ENCODE measurements at regions not wholly inside any gene's neighbourhood (a gene's known extent, or its start where the extent isn't known, plus 50 kb on each side); places are given as distances from the start of the nearest gene placed in this dataset.

GRCh38 chr2:239587311-239587731 lies 186.5 kb upstream of the HDAC4 start:
- TF ChIP-seq, protein P1, sequence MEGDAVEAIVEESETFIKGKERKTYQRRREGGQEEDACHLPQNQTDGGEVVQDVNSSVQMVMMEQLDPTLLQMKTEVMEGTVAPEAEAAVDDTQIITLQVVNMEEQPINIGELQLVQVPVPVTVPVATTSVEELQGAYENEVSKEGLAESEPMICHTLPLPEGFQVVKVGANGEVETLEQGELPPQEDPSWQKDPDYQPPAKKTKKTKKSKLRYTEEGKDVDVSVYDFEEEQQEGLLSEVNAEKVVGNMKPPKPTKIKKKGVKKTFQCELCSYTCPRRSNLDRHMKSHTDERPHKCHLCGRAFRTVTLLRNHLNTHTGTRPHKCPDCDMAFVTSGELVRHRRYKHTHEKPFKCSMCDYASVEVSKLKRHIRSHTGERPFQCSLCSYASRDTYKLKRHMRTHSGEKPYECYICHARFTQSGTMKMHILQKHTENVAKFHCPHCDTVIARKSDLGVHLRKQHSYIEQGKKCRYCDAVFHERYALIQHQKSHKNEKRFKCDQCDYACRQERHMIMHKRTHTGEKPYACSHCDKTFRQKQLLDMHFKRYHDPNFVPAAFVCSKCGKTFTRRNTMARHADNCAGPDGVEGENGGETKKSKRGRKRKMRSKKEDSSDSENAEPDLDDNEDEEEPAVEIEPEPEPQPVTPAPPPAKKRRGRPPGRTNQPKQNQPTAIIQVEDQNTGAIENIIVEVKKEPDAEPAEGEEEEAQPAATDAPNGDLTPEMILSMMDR (IDR thresholded peaks at IDR 0.05) = no peak
- H3K27ac ChIP-seq = no peak overlapping the region

- no peak overlapping the region for H3K27ac ChIP-seq
- TF ChIP-seq ZFX (IDR thresholded peaks at IDR 0.05; ENCODE audit: borderline replicate concordance) = no peak
- TF ChIP-seq, protein P1 (IDR thresholded peaks at IDR 0.05) = no peak
Observed at GRCh38 chr2:239586651-239587310, 186.0 kb upstream of the HDAC4 start.

DNA sequence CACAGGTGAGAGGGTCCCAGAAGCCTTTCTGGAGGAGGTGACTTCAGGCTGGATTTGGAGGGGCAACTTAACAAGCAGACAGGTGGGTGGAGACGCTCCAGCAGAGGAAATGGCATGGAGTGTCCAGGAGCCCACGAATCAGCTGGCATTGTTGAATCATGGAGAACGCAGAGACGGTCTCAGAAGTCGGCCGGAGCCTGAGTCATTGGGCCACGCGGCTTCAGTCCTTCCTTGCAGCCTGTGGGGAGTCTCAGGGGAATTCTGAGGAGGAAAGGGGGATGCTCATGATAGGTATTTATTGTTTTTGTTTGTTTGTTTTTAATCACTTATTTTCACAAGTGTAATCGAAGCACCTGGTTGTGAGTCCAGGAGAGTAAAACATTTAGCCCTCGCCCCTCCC lies 184.6 kb upstream of the HDAC4 start:
- no peak for TF ChIP-seq ZFX (IDR thresholded peaks at IDR 0.05; ENCODE audit: borderline replicate concordance)
- TF ChIP-seq, protein P1 (IDR thresholded peaks at IDR 0.05) = no peak
- H3K27ac ChIP-seq = no peak overlapping the region

- no peak overlapping the region for H3K27ac ChIP-seq
- TF ChIP-seq ZFX (IDR thresholded peaks at IDR 0.05; ENCODE audit: borderline replicate concordance) = no peak
- TF ChIP-seq, protein P1 (IDR thresholded peaks at IDR 0.05) = no peak
Observed at GRCh38 chr2:239584986-239585385, 184.2 kb upstream of the HDAC4 start.

- TF ChIP-seq, protein P1 (IDR thresholded peaks at IDR 0.05) = no peak
- TF ChIP-seq ZFX (IDR thresholded peaks at IDR 0.05; ENCODE audit: borderline replicate concordance) = no peak
- H3K27ac ChIP-seq = no peak overlapping the region
Observed at GRCh38 chr2:239583879-239584859, 183.3 kb upstream of the HDAC4 start.

- no peak for TF ChIP-seq ZFX (IDR thresholded peaks at IDR 0.05; ENCODE audit: borderline replicate concordance)
- TF ChIP-seq, protein P1 (IDR thresholded peaks at IDR 0.05) = no peak
Observed at GRCh38 chr2:239583171-239583878, 182.5 kb upstream of the HDAC4 start.

More at GRCh38 chr2:239583171-239583878, 182.5 kb upstream of the HDAC4 start:
- no peak overlapping the region for H3K27ac ChIP-seq

All from 22Rv1 (cell line).